ENCODE measurements at regions not wholly inside any gene's neighbourhood (a gene's known extent, or its start where the extent isn't known, plus 50 kb on each side); places are given as distances from the start of the nearest gene placed in this dataset.

DNA sequence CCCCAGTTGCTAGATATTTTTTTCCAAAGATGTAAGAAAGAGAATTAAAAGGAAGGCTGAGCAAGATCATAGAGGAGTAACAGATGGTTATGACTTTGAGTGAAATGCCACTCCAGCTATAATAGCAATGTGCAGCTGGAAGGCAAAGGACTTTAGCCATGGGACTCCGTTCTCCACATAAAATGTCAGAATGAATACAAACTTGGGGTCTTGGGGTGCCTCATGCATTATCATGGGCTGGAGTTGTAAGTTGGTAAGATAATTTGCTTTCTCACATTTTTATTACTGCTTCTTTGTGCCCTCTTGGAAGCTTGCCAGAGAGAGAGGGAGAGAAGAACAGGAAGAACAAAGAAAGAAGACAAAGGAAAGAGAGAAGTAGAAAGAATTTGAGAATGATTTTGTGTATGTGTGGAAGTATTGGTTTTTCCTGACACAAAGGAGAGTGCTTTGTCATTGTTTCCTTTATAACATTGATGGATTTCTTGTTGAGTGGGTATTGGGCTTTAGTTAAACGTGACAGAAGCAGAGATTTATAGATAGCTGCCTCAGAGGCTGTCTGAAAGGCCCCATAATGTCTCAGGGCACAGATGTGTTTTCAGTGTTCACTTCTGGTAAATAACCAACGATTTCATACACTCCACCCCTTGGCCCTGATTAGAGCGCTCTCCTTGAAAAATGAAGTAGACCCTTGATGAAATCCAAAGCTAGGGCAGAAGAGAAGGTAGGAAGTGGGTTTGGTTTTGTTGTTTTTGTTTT is 715.3 kb downstream of the NR2F2 start:
- no peak for DNase-seq

DNA sequence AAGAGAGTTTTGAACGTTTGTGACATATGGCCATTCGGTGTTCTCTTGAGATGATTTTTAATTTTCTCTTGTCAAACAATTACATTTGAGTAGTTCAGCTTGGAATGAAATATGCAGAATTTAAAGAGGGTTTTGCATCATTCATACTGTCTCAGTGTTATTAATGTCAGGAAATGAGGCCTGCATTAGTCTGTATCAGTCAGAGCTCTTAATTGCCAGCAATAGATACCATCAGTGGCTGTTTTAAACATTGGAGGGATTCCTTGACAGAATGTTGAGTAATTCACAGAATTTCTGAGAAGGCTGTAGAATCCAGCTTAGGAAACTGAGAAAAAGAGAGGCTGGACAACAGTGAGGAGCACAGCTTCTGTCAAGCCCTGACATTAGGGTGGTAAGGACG is 722.0 kb downstream of the NR2F2 start:
- no peak for DNase-seq

DNA sequence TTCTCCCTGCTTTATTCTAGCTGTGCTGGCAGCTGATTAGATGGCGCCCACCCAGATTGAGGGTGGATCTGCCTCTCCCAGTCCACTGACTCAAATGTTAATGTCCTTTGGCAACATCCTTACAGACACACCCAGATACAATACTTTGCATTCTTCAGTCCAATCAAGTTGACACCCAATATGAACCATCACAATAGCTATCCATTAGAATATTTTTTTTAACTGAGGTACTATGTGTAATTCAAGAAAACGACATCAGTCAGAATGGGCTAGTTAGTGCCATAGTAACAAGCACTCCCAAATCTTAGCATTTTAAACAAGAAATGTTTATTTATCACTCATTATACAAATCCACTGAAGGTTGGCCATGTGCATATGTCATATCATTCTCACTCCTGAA is 723.1 kb downstream of the NR2F2 start:
- DNase-seq = no peak

DNA sequence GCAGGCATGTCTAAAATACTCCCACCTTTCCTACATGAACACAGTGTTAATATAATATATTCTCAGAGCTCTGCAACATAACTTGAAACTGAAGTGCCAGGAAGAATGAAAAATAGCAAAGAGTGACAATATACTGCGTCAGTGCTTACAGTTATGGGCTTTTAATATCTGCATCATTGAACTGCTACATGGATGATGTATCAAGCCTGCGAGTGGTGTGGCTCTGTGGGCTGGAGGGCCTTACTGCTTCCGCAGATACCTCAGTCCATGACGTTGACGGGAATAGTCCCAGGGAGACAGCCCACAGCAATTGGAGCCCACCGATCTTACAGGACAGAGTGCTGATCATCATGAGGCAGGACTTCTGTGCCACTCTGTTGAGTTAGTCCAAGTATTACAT is 727.0 kb downstream of the NR2F2 start:
- DNase-seq = no peak

DNA sequence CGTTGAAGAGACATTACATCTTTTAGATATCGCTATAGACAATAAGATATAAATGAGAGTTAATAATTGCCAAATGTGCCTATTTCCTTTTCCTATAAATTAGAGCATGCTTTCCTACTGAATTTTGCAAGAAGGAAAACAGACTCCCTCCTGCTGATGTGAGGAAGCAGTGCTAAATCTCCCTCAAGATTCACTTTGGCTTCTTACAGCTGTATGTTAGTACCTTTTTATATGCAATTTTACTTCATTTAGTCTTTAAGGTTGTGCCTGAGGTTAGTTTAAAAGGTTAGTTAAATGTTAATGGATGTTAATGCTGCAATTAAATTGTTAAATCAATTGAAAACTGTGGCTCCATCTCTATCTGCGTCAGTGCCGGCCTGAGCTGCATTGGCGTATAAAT is 728.8 kb downstream of the NR2F2 start:
- DNase-seq = no peak

DNA sequence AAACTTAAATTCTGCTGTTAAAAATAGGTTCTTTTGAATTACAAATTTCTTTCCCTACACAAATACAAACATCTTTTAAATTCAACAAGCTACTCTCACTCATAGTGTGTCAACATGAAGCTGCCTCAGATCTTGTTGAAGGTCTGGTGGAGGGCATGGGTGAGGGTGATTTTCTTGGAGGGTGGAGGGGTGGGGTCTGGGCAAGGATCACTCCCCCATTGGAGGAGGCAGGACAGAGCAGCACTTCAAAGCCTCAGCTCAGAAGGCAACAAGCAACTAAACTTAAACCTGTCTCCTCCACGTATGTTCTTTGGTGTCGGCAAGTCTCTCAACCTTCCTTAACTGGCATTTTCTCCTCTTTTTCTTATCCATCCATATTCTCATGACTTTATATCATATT is 730.9 kb downstream of the NR2F2 start:
- no peak for DNase-seq

DNA sequence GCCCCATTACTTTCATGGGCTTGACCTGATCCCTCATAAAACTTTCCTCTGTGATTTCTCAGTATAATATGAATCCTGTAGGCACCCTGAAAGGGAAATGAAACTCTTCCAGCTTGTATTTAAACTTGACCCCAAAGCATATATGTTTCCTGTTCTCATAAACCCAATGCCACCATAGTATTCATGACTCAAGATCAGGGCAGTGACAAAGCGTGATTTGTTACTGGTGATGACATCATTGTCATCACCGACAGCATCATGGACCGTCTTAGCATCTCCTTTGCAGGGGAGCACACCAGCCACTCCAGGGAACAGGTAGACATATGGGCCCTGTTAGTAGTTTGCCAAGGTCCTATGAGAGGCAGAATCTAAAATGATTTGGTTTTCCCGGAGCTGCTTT is 741.2 kb downstream of the NR2F2 start:
- no peak for DNase-seq

DNA sequence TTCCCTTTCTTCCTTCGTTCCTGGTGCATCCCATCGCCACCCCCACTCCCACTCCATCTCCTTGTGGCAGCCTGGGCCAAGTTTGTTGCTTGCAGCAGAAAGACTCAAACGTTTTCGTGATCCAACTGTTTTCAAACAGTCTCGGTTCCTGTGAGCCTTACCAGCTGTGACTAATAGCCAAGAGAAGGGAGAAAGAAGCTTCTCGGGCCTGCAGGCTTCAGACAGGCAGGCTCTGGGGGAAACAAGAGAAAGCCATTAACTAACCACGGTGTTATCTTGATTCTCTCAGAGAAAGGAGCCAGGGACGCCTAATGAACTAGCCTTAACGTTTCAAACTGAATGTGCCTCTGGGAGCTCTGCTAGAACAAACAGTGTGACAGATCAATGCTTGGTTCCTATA is 742.0 kb downstream of the NR2F2 start:
- no peak for DNase-seq

DNA sequence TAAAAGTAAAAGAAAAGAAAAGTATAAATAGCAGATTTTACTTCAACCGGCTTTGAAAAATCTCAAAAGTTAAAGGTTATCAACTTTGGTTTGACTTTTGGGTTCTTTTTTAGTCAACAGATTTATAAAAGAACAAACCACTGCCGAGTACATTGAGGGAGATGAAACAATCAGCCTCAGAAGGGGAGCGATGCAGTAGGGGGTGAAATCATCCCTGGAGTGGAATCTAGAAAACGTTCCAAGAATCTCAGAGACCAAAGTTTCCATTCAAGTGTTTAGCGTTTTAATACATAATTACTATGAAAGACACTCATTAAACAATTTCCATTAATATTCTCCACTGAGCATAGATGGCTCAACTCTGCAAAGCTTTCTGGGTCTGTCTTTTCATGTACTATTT is 745.5 kb downstream of the NR2F2 start:
- DNase-seq = no peak

DNA sequence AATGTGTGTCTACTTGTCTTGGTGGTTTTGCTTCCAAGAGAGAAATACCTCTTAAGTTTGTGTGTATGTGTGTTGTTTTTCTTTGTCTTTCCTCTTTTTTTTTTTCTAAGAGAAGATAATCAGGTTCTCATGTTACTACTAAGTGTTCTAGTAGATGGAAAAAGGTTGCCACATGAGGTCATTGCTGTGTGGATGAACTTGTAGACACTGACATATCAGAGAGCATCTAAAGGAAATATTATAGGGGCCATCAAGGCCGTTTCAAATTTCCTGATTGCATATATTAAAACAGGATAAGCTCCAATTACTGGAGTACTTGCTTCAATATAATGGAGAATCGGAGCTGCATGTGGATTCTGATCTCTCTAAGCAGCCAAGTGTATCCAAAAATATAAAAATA is 747.5 kb downstream of the NR2F2 start:
- DNase-seq = no peak

DNA sequence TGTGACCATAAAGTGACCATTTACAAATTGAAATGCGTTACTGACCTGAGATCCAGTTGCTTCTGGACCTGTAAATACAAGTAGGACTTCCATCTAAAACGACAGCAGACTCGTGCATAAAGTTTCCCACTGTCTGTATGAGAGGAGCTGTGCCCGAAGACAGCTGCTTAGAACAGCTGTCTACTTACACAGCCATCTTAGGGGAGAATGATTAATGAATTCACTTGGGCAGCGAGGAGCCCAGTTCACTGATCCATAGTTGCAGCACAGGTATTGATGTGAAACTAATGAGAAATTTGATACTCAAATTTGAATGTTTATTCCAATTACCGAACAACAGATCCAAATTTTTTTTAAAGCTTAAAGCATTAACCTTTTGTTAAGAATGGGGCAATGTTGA is 748.1 kb downstream of the NR2F2 start:
- DNase-seq = no peak

DNA sequence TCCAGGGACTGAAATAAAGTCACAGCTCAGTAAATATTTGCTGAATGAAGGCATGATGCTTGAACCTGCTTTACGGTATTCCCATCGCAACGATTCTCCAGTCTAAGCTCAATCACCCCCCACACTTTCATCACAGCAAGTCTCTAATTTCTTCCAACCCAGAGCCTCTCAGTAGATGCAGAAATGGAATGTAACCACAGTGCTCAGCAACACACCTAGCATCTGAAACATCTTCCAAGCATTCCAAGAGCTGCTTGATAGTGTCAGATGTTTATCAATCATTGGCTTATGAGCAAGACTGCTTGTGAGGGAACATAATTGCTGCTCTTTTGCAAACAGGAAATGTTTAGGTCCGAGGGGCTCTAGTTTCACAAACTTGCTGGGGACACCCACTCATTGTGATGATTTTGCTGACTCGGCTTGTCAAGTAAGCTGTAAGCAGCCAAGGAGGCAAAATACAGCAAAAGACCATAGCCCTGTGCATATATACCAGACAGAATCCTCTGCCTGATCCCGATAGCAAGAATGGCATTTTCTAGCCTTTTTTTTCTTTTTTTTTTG is 751.2 kb downstream of the NR2F2 start:
- no peak for DNase-seq

DNA sequence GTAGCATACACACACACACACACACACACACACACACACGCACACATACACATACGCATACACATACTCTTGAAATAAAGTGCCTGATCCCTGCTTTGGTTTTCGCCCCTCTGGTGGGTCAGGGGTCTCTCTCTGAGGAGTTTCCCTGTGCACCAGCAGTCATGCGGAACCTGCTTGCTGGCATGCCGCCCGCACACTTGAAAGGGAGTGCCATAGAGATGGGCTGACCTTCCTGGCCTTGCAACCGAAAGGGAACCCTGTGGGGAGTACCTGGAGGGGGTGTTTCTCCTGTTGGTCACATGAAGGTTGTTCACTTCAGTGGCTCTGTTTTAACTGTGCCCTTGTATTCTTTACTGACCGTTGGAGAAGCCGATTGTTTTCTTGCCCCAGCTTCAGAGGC is 752.3 kb downstream of the NR2F2 start:
- no peak for DNase-seq

DNA sequence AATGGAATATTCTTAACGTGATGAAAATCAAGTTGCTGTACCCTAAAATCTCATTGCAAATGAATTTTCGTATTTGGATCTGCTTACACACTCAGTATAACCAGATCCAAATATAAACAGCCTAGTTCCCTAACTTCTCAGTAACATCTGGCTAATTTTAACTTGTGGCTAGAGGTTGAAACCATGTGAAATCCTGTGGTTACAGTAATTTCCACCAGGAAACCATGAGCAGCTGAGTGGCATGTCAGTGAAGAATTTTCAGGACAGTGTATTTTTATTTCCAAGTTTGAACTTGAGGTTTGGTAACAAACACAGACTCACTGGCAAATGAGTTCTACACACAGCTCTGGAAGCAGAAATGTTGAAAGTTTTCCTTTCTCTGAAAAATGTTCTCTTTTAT is 754.1 kb downstream of the NR2F2 start:
- DNase-seq = no peak

DNA sequence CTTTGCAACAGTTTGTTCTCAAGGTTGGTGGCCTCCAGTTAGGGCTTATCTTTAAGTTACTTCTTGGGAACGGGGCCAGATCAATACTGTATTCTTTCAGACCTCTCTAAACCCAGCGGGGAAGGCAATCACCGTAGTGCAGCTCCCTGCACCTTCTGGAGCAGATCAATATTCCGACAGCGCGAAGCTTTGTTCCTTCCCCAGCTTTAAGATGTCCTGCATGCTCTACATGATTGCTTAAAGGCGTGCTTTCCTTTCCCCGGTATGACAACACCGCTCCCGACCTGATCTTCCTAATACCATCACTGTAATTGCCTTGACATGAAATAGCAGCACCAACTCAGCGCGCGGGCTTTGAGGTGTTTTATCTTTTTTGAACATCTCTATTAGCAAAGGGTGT is 755.2 kb downstream of the NR2F2 start:
- no peak for DNase-seq

DNA sequence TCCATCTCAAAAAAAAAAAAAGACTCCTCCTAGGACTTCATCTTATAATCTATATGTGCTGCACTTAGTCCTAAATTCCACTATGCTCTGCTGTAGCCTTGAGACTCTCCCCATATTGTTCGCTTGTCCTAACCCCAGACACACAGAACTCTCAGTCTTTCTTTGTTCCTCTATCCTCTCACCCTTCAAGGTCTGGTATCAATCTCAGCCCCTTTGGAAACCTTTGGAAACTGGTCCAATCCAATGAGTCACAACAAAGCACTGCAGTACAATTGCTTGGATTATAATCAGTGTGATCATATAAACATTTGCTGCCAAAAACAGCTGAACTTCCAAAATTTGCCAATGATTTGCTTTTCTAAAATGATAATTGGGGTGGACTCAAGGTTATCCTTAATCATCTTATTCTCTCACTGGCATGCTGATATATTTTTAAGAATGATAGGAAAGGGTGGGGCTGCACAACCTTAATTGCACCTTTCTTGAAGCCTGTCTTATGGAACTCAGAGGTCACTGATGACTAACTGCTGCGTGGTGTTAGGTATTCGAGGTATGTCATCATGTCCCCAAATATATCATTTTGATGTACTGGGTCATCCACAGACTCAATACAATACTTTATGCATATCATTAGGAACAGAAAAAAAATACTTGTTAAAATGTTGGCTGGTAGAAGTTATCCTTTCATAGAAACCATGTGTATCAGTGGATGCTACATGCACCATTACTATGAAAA is 756.7 kb downstream of the NR2F2 start:
- no peak for DNase-seq

DNA sequence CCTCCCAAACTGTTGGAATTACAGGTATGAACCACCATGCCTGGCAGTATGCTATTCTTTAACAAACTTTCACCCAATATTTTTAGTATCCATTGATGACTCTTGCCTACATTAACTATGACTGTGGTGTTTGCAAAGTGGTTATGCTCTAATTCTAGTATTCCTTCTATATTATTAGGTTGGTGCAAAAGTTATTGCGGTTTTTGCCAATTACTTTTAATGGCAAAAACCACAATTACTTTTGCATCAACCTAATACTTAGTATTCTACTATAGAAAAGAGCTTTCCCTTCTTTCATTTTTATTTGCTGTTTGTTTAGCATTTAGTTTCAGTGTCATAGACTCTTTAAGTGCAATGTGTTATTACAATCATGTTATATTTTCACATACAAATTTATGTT is 760.6 kb downstream of the NR2F2 start:
- no peak for DNase-seq

DNA sequence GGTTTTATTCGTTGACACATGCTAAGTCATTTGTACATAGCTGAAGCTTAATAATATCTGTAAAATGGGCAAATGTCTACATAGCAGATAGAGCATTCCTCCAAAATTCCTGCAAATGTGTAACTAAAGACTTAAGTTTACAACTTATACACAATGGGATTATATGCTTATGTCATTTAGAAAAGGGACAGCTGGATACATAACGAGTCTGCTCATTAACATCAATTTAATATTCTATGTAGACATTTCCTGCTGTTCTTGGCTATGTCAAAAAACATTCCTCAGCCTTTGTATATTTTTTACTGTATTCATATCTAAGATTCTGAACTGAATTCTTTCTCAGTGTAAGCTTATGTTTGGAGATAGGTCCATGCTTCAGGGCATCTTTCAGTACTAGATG is 762.2 kb downstream of the NR2F2 start:
- no peak for DNase-seq

DNA sequence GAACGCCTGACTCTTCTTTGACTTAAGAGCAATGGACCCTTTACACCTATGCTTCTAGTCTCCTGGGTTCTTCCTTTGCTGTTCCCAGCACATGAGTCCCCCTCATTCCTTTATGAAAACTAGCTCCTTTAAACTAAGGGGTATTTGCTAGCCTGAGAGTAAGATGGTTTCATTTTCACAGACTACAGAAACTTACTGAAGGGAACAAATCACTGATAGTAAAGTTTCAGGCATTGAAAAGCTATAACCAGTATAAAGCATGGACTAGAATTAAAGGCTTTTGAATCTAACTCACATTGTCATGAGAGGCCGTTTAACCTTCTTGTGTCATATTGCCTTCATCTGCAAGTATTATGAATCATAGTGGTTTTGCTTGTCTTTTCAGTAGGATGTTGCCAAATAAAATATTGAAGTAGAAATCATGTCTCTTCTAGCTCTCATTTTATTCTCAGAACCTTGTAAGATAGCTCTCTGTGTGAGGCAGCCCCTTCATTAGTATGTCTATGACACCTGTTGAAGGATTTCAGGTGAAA is 765.9 kb downstream of the NR2F2 start:
- DNase-seq = no peak

DNA sequence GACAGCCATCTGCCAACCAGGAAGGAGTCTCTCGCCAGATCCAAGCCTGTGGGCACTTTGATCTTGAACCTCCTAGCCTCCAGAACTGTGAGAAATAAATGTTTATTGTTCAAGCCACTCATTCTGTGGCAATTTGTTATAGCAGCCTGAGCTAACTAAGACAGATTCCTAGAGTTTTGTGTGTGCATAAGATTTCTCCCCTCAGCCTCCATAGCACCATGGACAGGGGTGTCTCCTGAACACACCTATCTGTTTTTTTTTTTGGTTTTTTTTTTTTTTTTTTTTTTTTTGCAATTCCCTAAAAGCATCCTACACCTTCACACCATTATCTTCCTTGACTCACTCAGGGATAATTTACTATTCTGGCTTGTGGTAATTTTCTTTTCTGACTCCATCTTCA is 768.5 kb downstream of the NR2F2 start:
- DNase-seq = no peak

DNA sequence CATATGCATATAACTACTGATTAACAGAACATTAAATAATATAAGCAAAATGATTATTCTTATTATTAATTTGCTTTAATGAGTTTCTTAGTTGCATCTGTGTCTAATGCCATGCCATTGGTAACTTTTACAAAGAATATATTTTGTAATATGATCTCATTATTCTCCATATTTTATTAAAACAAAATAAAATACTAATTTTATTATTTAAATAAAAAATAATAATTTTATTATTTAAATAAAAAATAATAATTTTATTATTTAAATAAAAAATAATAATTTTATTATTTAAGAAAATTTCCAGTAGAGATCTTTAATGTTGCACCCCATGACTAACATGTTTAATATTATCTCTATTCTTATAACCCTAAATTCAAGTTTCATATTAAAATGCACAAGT is 771.1 kb downstream of the NR2F2 start:
- no peak for DNase-seq

DNA sequence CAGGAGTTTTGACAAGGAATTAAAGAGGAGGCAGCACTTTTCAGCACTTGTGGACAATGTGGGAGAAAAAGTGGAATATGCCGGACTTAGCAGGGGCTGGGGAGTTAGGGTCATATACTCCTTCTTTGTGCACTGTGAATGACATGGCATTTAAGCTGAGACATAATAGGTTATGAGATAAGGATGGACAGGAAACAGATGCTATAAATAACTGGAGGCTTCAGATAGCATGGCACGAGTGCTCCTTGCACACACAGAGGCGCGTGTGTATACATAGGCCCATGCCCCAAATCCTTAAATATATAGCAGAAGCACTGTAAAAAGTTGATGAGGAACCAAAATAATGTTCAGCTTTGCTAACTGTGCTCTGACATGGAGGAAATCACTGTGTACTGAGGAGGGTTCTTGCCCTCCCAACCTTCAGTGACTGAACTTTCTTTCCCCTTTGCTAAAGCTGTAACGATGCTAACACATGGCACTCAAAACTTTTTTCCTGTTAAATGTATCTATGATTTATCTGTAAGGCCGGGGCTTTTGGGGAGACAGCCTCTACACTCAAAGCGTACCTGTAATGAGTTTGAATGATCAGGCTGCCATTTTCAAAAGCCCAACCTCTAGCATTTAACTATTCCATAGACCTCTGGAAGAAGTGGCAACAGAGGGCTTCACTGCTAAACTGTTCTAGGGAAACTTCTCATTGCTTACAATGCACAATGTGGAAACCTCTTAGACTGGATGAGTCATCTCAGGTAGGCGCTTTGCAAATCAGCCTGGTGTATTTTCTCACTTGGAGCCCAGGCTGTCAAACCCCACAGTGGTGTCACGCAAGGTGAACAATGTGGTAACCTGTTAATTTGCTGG is 784.6 kb downstream of the NR2F2 start:
- no peak for DNase-seq

DNA sequence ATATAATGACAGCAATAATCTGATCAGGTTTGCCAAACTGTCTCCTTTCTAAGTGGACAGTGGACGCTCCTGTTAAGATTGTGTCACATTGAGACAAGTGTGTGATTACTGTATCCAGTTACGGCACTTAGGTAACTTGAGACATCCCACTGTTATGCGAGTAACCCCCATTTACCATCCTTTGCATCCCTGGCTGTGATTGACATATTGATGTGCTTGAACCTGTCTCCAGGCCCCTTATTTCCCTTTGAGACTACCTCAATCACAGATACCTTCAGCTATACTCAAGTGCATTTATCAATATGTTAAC is 785.2 kb downstream of the NR2F2 start:
- no peak for DNase-seq

DNA sequence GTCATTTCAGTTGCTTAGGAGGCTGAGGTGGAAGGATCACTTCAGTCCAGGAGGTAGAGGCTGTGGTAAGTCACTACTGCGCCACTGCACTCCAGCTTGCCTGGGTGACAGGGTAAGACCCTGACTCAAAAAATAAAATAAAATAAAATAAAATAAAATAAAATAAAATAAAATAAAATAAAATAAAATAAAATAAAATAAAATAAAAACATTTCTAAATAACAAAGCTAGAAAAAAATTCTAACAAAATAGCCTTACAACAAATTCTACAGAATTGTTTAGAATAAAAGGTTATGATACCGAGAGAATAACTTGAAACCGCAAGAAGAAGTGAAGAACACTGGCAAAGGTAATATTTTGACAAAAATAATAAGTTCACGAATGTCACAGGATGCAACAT is 794.3 kb downstream of the NR2F2 start:
- no peak for DNase-seq

Data from stimulated activated CD4-positive, alpha-beta T cell treated with anti-CD3 and anti-CD28 coated beads, Interleukin-4, amount 100 ng/mL, for 4 hours (primary cell).